SW480 (cell line): ENCODE measurements at regions not wholly inside any gene's neighbourhood (a gene's known extent, or its start where the extent isn't known, plus 50 kb on each side); places are given as distances from the start of the nearest gene placed in this dataset.
"Not testable (repeated sequence)": the region's sequence is repeated elsewhere in the genome, so short reads cannot be mapped to it uniquely, and the experiment has no call there.

Experiments
- DNase-seq: peaks from one replicate; pipeline ENCODE4 v3.0.0-alpha.2; 2016; ENCODE audit warnings: low spot score

- DNase-seq: not testable (repeated sequence)
These were observed 98.0 kb upstream of the NOTCH2NLA start for GRCh38 chr1:146326863-146327262.

DNA sequence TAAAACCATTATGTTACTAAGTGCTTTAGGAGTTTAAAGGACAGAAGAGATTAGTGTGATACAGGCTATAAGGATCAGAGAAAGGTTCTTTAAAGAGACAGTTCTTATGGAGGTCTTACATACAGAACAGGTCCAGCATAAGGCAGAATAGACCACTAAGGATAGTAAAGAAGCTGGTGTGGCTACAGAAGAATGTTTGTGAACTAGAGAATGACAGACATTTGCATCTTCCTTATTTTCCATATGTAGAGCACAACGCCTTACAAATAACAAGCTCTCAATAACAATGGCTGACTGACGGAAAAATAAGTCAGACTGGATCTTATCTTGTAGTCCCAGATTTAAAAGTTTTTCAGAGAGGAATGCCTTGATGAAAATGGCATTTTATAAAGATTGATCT is 95.6 kb upstream of the NOTCH2NLA start:
- not testable (repeated sequence) for DNase-seq

- DNase-seq: not testable (repeated sequence)
These were observed 94.5 kb upstream of the NOTCH2NLA start for GRCh38 chr1:146323302-146323701.

DNA sequence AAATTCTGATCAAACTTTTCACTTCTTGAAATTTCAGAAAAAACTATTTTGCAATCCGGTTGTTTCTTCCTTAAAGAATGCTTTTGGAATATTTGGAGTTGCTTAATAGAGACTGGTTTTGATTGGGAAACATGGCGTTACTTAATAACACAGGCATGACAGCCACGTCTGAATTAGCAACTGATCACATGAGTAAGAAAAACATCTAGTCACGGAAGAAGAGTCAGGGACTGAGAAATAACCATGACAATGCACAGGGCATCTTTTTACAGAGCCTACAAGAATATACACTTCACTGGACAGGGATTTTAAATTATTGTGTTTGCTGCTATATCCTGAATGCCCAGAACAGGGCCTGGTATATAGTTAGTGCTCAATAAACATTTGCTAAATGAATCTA is 94.1 kb upstream of the NOTCH2NLA start:
- not testable (repeated sequence) for DNase-seq

DNA sequence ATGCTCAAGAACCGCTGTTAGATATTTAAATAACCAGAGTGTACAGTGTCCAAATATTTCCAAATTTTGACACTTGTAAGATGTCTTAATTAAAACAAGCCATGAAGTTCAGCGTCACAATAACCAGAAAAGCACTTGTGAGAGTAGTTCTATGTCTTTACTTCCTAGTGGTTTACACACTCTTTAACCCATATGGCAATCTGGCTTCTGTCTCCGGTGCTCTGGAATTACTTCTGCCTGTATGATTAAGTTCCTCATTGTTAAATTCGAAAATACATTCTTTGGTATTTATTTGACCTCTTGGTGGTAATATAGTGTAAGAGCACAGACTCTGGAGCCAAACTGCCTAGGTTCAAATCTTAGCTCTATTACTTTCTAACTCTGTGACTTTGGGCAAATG is 89.9 kb upstream of the NOTCH2NLA start:
- not testable (repeated sequence) for DNase-seq

DNA sequence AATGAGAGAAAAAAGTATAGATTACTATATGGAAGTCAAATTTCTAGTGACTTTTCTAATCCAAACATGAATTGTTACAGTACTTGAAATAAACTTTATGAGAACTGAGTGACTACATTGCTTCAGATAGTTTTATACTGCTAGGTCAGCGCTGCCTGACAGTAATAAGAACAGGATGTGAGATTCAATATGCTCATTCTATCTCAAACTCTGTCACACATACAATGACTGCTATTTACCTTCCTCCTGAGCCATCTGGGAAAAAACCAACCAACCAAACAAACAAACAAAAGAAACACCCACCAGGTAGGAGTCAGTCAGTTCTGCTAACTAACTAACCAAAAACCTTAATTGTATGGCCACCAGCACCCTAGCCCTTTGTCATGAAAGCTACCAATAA is 89.0 kb upstream of the NOTCH2NLA start:
- not testable (repeated sequence) for DNase-seq

DNA sequence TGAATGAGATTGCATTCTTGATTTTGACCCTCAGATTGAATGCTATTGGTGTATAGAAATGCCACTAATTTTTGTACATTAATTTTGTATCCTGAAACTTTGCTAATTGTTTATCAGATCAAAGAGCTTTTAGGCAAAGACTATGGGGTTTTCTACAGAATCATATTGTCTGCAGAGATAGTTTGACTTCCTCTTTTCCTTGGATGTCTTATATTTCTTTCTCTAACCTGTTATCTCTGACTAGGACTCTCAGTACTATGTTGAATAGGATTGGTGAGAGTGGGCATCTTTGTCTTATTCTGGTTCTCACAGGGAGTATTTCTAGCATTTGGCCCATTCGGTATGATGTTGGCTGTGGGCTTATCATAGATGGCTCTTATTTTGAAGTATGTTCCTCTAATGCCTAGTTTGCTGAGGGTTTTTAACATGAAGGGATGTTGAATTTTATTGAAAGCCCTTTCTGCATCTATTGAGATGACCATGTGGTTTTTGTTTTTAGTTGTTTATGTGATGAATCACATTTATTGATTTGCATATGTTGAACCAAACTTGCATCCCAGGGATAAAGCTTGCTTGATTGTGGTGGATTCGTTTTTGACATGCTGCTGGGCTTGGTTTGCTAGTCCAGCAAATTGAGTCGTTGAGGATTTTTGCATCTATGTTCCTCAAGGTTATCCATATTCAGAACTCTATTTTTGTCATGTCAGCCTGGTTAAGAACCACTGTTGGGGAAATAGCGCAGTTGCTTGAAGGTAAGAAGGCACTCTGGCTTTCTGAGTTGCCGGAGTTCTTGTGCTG is 85.8 kb upstream of the NOTCH2NLA start:
- not testable (repeated sequence) for DNase-seq

- not testable (repeated sequence) for DNase-seq
These were observed 81.8 kb upstream of the NOTCH2NLA start for GRCh38 chr1:146310579-146310978.

GRCh38 chr1:146309427-146309826 is 80.6 kb upstream of the NOTCH2NLA start:
- not testable (repeated sequence) for DNase-seq

- not testable (repeated sequence) for DNase-seq
These were observed 80.1 kb upstream of the NOTCH2NLA start for GRCh38 chr1:146308892-146309291.

GRCh38 chr1:146308152-146308551 is 79.3 kb upstream of the NOTCH2NLA start:
- not testable (repeated sequence) for DNase-seq

GRCh38 chr1:146307632-146308031 is 78.8 kb upstream of the NOTCH2NLA start:
- not testable (repeated sequence) for DNase-seq

GRCh38 chr1:146306651-146307050 is 77.8 kb upstream of the NOTCH2NLA start:
- DNase-seq: not testable (repeated sequence)

DNA sequence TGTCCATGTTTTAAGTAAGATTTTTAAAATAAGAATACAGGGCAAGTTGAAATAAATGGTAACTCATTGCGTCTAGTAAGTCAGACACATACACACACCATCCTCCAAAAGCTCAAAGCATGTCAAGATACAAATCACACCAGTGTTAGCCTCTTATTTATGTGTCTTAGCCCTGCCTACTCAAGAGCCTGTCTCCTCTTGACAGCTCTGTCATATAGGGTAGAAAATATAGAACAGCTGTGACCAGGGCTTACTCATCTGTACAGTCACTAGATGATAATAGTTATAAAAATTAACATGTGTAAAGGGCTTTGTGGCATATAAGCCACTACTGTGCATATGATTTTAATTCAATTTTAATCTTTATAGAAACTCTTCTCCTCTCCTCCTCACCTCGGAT is 76.6 kb upstream of the NOTCH2NLA start:
- not testable (repeated sequence) for DNase-seq

DNA sequence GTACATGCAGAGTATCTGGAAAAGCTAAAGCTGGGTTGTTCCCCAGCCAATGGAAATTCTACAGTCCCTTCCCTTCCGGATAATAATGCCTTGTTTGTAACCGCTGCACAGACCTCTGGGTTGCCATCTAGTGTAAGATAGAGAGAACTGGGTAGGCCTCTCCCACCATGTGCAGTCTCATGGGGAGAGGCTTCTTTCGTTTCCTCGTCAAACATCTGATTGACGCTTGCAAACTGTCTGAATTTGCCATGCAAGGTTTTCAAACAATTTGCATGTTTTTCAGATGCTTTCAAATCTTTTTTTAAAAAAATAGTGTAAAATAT is 69.7 kb upstream of the NOTCH2NLA start:
- DNase-seq: not testable (repeated sequence)

DNA sequence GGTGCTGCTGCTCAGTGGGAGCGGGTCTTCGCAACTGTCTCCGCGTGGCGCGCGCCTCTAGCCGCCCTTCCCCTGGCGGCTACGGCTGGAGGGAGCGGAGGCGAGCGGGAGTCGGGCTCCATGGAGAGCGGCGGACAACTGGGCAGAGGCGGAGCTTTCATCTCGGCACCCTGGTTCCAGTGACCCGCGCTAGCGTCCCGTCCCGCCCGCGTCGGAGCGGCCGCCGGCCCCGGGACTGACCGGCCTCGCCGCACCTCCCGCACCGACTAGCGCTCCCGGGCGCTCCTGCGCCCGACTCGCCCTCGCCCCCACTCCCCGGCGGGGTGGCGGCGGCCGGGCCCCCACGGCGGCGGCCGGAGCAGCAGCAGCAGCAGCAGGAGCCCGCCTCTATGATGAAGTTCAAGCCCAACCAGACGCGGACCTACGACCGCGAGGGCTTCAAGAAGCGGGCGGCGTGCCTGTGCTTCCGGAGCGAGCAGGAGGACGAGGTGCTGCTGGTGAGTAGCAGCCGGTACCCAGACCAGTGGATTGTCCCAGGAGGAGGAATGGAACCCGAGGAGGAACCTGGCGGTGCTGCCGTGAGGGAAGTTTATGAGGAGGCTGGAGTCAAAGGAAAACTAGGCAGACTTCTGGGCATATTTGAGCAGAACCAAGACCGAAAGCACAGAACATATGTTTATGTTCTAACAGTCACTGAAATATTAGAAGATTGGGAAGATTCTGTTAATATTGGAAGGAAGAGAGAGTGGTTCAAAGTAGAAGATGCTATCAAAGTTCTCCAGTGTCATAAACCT is 69.2 kb upstream of the NOTCH2NLA start:
- DNase-seq: not testable (repeated sequence)

DNA sequence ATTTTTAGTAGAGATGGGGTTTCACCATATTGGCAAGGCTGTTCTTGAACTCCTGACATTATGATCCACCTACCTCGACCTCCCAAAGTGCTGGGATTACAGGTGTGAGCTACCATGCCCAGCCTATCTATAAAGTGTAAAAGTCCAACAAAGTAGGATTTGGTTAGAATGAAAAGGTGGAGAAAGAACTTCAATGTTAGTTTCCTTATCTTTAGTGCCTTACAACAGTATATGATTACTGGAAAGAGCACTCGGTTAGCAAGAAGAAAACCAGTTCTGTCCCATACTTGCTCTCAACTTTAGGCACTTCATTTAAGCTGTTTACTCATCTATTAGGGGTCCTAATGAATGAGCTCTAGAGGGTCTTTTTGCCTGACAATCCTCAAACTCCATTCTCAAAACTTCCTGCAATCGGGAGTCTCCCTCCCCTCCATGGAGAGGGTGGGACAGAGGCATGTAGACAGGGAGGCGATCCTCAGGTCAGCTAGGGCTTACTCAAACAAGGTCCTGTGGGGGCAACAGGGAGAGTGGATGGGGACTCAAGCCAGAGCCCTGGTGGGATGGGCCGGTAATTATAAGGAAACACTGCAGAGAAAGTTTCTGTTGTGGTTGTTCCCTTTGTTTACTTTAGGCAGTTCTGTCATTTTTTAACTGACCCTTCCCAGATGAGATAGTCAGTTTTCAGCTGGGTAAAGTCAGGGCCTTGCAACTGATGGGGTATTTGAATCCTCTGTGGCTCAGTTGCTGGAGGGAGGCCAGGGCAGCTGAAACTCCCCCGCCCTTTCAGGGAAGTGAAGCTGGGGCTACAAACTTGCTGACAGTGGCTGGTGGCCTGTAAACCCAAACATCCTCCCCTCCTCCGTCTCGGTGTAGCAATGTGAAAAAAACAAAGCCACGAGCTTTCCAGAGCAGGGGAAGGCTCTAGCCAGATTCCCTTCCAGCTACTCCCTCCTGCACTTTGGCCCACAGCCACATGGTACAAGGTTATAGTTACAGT is 64.4 kb upstream of the NOTCH2NLA start:
- DNase-seq: not testable (repeated sequence)

GRCh38 chr1:146292424-146292823 is 63.6 kb upstream of the NOTCH2NLA start:
- not testable (repeated sequence) for DNase-seq

GRCh38 chr1:146287881-146288280 is 59.1 kb upstream of the NOTCH2NLA start:
- not testable (repeated sequence) for DNase-seq

- not testable (repeated sequence) for DNase-seq
These were observed 55.9 kb upstream of the NOTCH2NLA start for GRCh38 chr1:146284760-146285159.

- DNase-seq: not testable (repeated sequence)
These were observed 54.7 kb upstream of the NOTCH2NLA start for GRCh38 chr1:146283527-146283880.
